A204.1 (cell line): ENCODE measurements at regions not wholly inside any gene's neighbourhood (a gene's known extent, or its start where the extent isn't known, plus 50 kb on each side); places are given as distances from the start of the nearest gene placed in this dataset.
"Not testable (repeated sequence)": the region's sequence is repeated elsewhere in the genome, so short reads cannot be mapped to it uniquely, and the experiment has no call there.

Source experiments
- FAIRE-seq: peaks from 2 replicates; lab custom pipeline; 2012; peaks lifted over from hg19 to GRCh38; lab: Jason Lieb, UNC

DNA sequence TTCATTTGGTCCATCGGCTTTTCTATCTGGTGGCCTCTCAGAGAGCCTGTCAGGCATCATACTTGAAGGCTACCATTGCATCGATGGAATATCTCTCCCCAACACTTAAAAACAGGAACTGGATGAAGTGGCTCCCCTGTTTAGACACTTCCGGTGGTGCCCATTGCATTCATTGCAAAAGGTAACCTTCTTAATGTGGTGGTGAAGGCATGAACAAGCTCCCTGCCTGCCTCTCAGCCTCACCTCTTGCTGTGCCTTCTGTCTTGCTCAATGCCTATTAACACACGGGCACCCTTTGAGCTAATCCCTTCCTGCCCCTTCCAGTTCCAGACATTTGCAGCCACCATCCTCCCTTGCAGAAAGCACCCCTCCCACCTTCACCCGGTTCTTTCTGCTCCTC is 233.1 kb upstream of the MSX2 start:
- FAIRE-seq = no peak

DNA sequence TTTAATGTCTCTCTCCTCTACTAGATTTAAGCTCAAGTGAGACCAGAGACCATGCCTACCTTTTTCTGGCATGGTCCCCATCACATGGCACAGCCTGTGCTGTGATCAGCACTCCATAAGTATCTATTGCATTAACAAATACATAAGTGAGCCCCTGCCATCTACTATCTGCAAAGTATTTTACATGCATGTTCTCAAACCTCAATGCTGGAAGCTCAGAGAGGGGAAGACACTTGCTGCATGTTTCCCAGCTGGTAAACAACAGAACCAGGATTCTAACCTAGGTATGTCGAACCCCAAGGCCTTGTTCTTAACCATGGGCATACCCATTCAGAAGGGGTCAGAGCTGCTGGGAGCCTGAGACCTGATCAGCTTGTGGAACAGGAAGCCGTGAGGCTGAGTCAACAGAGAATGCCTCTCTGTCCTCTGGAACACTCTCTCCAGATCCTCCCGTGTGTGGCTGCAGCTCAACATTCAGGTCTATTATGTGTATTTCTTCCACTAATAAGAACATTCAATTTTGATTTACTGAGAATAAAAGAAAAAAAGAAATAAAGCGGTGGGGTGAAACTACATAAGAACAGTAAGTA is 232.5 kb upstream of the MSX2 start:
- FAIRE-seq = no peak

DNA sequence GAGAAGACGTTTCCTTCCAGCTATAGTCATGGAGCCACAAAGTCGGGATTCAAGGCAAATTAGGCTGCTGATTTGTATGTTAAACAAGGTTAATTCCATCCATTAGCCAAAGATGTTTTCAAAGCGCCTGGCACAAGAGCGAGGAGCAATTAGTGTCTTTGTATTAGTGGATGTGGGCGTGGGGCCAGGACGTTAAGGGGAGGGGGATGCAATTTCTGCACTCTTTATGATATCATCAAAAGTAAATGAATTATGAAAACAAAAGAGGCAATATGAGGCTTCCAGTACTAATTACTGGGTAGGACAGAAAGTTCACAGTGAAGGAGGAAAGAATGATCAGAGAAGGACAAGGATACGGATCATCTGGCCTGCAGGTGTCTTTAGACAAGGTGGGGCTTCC is 230.9 kb upstream of the MSX2 start:
- no peak for FAIRE-seq

DNA sequence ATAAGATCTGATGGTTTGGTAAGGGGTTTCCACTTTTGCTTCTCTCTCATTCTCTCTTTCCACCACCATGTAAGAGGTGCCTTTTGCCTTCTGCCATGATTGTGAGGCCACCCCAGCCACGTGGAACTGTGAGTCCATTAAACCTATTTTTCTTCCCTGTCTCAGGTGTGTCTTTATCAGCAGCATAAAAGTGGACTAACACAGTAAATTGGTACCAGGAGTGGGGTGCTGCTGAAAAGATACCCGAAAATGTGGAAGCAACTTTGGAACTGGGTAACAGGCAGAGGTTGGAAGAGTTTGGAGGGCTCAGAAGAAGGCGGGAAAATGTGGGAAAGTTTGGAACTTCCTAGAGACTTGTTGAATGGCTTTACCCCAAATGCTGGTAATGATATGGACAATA is 226.4 kb upstream of the MSX2 start:
- FAIRE-seq = not testable (repeated sequence)

DNA sequence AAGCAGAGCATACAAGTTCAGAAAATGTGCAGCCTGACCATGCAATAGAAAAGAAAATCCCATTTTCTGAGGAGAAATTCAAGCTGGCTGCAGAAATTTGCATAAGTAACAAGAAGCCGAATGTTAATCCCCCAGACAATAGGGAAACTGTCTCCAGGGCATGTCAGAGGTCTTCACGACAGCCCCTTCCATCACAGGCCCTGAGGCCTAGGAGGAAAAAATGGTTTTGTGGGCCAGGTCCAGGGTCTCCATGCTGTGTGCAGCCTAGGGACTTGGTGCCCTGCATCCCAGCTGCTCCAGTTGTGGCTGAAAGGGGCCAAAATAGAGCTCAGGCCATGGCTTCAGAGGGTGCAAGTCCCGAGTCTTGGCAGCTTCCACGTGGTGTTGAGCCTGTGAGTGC is 225.8 kb upstream of the MSX2 start:
- not testable (repeated sequence) for FAIRE-seq

DNA sequence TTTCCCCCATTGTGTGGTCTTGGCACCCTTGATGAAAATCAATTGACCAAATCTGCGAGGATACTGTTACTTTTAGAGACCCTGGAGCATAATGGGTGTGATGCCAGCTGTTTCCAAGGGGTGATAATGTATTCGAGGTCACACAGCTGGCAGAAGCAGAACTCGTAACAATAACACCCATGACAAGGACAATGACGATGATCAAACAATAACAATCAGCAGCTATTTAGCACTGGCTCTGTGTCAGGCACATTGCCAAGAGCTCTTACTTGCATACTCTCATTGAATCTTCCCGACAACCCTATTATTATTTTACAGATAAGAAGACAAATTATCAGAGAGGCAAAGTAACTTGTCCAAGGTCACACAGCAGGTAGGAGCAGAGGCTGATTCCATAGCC is 223.7 kb upstream of the MSX2 start:
- no peak for FAIRE-seq

DNA sequence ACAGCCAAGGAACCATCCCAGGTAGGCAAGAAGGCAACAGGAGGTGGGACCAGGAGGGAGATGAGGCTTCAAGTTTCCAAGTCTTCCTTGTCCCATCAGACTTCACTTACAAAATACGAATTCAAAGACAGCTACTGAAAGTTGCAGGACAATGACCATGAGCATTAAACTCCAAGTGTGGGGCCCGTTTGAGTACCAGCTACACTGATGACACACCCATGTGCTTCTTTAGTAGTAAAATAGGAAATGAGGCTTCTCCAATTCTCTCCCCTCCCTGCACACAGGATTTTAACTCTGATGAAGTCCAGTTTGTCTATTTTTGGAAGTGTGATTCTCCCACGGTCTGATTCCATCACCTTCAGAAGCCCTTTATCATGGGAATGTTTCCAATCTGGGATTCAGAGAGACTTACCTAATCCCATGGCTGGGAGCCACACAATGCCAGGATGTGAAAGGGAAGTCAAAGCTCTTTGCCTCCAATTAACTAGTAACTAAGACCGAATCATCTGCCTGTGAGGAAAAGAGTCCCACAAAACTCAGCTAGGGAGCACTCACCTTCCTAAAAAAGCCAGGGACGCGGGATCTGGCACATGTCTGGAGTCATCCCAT is 222.8 kb upstream of the MSX2 start:
- FAIRE-seq = no peak

DNA sequence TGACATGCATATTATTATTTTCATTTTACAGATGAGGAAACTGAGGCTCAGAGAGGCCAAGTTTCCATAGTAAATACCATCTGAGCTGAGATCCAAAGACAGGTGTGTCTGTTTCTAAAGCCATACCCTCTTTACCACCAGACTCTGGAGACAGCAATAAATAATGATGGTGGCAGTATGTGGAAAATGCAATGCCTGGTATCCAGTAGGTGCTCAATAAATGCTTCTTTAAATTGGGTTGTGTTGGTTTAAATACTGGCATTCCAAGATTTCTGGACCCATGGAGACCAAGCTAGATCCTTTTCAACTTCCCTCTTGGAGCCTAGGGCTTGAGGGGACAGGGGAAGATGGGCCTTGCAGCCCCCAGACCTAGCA is 221.3 kb upstream of the MSX2 start:
- no peak for FAIRE-seq

DNA sequence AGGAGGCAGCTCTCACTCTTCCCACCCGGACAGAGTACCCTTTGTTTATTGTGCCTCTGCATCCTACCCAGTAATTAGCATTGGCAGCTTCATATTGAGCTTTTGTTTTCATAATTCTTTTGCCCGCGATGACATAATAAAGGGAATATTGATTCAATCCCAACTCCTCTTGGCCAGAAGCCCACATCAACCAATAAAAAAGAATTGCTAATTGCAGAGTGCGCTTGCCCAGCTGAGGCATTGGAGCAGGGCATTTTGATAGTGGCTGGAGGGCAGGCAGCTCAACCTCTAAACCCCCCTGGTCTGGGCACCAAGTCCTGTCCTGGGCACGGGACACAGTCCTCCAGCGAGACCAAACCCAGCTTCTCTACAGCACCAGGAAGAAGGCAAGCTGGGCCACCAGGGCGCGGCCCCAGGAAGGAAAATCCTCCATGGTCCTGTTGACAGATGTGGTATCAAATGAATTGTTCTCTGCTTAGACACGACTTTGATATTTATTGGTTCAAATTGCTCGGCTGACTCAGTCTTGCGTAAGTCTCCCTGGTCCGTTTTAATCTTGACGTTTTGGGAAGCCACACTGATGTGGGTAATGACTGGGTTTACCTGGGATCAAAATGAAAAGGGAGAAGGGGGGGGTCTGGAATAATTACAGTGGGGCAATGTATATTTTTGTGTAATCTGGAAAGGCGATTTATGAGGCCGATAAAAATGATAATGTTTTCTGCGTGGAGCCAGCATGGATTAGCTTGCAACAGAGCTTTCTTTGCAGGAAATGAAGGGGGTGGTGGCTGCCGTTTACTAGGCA is 220.7 kb upstream of the MSX2 start:
- FAIRE-seq = no peak

DNA sequence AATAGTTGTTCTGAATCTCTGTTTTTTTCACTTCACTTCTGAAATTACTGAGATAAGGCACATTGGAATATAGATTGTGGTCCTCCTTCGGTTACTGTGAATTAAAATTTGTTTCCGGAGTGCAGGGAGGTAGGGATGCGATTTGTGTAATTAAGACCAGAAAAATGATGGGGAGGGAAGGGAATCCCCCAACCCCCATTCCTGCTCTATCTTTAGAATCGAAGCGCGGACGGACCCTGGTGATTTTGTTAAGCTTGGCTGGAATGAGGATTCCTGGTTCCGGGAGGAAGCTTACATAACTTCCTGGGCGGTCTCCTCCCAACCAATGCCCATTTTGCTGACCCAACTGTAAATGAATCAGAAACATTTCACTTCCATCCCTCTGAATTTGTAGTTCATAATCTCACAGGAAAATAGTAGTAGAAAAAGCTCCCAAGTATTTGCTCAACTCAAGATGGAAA is 220.1 kb upstream of the MSX2 start:
- FAIRE-seq = no peak

DNA sequence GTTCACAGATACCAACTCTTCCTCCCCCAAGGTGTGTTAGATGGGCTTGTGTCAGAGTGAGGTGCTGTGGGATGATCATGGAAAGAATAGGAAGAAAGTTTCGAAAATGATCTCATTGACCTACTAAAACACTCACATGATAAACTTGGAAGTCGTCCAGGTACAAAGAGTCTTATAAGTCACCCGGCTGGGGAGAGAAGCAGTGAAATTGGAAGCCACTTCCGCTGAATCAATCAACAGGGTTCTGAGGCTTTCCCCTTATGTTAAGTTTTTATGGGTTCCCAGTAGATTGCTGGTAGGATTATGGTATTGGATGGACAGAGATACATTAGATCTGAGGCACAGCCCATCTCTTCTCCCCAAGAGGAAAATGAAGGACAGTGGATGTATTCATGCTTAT is 218.8 kb upstream of the MSX2 start:
- no peak for FAIRE-seq

DNA sequence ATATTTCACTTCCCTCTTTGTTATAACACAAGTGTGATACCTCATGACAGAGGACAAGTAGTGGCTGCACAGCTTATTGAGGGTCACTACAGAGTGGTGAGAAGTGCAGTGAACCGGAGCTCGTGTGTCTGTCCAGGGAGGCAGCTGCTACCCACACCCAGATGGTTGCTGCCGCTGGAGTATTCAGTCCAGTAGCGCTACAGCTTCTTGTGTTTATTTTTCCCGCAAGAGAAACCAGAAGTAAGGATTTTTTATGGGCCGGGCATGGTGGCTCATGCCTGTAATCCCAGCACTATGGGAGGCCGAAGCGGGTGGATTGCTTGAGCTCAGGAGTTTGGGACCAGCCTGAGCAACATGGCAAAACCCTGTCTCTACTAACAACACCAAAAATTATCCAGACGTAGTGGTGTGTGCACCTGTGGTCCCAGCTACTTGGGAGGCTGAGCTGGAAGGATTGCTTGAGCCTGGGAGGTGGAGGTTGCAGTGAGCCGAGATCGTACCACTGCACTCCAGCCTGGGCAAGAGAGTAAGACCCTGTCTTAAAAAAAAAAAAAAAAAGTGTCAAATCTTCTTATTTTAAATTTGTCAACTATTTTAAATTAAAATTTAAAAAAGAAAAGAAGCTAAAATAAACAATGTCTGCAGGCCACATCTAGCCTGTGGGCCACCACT is 213.5 kb upstream of the MSX2 start:
- FAIRE-seq = not testable (repeated sequence)

DNA sequence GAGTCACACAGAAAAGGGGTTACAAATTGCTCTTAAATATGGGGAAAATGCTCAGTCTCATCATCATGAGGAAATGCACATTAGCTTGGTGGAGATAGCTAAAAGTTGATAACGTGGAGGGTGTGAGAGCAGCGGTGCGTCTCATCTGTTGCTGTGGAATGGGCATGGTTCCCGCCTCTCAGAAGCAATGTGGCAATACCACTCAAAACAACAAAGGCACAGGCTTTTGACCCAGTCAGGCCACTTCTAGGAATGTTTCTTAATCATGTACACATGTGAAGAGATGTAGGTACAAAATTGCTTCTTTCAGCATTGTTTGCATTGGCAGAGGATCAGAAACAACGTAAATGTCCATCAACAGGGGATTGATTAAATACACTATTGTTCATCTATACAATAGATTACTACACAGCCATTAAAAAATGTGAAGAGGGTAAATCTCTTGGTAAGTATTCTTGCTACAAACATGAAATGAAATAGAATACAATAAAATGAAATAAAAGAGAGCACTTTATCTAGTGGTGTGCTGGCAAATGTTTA is 212.6 kb upstream of the MSX2 start:
- FAIRE-seq = no peak

DNA sequence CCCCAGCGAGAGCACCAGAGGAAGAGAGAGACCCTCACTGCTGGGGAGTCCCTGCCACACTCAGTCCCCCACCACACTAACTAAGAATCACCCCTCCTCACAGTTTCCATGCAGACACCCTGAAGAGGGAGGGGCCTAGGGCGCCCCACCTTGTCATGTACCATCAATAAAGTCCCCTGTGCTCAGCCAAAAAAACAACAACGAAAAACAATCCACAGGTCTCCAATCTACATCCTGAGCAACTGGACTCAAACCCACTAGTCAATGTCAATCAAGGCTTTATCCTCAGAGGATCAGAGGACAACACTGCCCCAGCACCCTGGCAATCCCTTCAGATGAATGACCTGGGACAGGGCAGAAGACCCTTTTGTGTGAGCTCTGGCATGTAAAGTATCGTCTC is 210.1 kb upstream of the MSX2 start:
- no peak for FAIRE-seq

DNA sequence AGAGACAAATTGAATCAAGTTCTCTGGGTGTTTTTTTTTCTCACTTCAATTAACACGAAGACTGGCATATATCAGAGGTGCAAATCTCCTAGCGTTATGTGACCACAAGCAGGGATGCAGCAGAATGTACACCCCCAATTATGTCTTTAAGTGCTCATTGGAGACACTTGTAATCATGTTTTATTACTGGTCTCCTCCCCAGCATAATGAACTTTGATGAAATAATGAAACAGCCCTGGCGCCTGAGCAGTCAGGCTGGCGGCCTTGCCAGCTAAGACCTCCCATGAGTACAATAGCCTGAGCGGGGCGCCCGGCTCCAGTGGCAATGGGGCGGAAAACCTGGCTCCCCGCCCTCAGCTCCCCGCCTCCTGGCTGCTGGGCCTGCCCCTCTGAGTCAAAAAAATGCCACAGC is 209.4 kb upstream of the MSX2 start:
- no peak for FAIRE-seq

DNA sequence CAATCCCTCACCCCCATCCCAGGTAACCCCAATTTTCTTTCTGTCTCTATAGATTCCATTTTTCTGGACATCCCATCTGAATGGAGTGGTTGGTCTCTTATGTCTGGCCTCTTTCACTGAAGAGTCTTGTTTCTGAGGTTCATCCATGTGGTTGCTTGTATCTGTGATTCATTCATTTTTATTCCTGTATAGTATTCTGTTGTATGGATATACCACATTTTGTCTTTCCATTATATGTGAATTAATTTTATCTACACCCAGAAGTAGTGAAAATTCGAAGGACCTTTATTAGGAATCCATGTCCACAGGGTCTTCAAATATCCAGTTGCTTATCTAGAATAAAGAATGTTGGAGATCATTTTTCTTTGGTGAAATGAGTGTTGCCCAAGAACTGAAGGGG is 207.6 kb upstream of the MSX2 start:
- no peak for FAIRE-seq

DNA sequence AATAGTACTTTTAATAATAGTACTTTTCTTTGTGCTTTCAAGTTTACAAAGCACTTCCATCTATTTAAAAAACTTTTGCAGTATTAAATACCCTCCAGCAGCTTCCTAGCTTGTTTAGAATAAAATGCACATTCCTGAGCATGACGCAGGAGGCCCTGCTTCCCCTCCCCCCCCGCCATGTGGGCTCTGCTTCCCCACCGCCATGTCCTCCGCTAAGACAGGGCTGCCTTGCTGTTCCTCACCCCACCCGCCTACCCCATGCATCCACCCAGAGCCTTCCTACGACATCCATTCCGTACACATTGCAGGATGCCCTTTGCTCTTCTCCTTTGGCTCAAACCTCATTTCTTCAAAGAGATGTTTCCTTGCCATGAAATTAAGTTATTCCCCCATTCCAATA is 205.9 kb upstream of the MSX2 start:
- no peak for FAIRE-seq

DNA sequence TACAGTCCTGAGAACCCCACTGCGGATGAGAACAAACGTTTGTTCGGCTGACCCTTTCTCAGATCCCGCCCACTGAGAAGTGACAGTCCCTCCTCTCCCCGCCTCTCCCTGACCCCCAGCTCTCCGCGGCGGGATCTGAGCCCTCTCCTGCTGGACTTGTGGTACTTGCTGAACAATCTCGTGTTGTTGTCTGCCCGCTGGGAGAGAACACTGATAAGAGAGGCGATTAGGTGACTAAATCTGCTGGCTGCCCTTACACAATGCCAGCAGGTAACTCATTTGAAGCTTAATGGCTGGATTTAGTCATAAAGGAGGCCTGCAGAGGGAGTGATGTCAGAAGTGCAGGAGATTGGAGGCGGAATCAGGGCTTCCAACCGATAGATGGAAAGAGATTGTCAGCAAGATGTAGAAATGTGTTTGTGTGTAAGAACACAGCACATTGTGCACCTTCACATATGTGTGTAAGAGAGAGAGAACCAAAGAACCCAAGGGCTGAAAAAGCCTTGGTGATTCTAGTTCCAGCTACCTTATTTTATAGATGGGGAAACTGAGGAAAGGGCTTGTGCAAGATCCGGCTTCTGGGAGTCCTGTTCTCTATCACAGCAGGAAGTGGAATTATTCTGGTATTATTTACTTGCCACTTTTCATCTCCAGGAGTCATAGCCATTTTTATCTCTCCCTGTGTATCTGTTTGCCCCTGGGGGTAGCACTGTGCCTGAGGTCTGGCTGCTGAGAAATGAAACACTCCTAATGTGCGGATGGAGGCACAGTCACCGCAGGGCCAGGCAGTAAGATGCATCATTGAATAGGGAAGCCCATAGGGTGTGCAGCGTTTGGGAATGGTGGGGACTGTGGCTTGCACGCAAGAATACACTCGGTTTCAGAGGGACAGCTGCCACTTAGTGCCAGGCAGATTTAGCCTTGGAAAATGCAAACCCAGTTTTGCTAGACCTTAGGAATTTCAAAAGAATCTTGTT is 203.7 kb upstream of the MSX2 start:
- FAIRE-seq = no peak

DNA sequence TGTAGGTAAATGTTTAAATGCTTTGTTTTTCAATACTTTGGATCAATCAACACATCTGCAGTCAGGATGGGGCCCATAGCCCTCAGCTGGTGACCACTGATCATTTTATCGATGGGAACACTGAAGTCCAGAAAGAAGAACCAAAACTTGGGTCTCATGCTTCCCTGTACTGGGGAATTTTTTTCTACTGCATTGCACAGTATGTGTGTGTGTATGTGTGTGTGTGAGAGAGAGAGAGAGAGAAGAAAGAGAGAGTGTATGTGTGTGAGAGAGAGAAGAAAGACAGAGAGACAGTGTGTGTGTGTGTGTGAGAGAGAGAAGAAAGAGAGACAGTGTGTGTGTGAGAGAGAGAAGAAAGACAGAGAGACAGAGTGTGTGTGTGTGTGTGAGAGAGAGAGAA is 202.9 kb upstream of the MSX2 start:
- no peak for FAIRE-seq

DNA sequence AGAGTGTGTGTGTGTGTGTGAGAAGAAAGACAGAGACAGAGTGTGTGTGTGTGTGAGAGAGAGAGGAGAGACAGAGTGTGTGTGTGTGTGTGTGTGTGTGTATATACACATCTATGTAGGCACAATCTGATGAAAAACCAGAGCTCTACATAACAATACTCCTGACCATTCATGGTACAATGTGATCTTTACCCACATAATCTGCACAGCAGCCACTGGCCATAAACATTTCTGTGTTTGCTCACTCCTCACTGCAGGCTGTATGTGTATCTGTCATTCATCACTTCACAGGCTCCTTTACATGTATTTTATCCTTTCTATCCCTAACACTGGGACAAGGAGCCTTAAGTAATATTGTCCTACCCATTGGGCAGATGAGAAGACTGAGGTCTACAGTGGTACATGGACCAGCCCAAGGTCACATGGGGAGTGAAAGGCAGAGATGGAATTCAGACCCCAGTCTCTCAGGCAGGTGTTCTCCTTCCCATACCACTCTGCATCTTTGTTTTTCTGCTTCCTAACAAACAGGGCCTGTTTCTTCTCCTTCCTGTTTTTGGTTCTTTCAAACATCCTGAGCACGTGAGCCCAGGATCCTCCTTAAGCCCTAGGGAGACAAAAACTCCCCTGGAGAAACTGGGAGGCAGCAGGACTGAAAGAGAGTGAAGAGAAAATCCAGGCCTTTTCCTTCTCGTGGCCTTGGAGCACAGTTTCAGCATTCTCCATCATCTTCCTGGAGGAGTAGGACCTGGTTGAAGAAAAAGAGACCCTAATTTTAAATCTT is 201.7 kb upstream of the MSX2 start:
- FAIRE-seq = no peak
